GM18873 (cell line): ENCODE measurements at regions not wholly inside any gene's neighbourhood (a gene's known extent, or its start where the extent isn't known, plus 50 kb on each side); places are given as distances from the start of the nearest gene placed in this dataset.
"Not testable (repeated sequence)": the region's sequence is repeated elsewhere in the genome, so short reads cannot be mapped to it uniquely, and the experiment has no call there.

Experiments
- ATAC-seq: cut with Tn5 transposase; IDR thresholded peaks from one replicate; pipeline ENCODE4 v1.9.1; 2021; ENCODE audit warnings: mild to moderate bottlenecking, moderate library complexity, moderate number of reproducible peaks; ENCODE audit not compliant: unreplicated experiment, low FRiP score

DNA sequence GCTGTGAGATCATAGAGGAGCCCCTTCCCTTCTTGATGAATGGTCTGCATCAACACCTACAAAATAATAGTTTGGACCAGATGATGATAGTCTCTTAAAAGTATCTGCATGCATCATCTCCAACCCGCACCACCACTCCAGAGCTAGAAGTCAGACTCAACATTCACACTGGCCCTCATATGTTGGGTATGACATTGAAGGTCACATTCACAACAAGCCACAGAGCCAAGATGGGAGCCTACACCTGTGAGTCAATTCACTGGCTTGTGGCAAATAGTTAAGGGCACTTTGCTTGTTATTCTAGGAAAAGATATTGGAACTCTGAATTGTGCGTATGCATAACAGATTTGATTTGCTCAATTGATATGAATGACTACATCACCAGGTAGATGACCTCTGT lies 1197.9 kb downstream of the VRK1 start:
- no peak for ATAC-seq

DNA sequence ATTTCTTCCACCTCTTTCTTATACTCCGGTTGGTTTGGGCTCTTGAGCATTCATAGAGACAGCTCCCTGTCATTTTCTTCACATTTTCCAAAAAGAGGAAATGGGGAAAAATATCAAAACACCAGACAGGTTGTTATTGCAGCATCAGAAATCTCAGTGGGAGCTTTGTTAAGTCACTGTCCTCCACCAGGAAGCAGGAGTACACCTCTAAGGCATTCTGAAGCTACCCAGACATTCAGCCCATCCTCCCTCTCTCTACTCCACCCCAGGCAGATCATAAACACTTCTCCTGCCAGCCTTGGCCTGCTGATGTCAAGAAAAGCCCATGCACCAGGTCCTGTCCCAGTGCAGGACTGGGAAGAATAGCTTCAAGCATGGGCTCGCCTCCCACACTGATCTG lies 1198.3 kb downstream of the VRK1 start:
- ATAC-seq = no peak

DNA sequence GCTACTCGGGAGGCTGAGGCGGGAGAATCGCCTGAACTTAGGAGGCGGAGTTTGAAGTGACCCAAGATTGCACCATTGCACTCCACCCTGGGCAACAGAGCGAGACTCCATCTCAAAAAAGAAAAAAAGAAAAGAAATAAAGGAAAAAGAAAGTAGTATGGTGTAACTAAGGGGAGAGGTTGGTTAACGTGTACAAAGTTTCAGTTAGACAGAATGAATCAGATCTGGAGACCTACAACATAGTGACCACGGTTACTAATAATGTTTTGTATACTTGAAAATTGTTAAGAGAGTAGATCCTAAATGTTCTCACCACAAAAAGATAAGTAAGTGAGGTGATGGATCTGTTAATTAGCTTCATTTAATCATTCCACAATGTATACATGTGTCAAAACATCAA lies 1208.8 kb downstream of the VRK1 start:
- ATAC-seq = no peak

DNA sequence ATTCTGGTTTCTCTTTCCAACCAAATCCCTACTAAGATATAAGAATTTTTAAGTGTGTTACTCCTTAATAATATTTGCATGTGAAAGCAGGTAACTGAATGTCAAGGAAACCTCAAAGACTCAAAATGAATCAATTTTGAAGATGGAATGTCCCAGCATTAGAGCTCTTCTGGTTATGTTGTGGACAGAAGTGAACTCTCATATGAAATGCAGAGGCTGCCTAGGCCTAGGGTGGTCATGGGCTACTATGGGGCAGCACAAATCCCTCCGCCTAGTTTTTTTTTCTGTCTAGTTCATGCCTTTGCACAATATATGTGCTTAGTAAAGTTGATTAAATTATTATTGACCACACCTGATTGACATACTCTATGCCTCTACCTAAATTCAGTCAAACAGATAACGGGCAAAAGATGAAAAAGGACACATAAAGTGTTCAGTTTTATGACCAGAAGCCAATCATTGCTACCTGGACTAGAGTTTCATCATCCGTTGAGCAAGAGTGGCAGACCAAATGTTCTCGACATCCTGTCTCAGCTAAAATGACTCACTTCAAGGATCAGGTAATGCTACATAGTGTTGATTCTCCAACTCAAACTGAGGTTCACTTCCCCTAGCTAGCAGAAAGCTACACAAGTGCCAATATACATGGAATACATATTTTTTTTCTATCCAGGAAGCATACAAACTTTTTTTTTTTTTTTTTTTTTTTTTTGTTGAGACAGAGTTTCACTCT lies 1211.4 kb downstream of the VRK1 start:
- ATAC-seq = no peak

DNA sequence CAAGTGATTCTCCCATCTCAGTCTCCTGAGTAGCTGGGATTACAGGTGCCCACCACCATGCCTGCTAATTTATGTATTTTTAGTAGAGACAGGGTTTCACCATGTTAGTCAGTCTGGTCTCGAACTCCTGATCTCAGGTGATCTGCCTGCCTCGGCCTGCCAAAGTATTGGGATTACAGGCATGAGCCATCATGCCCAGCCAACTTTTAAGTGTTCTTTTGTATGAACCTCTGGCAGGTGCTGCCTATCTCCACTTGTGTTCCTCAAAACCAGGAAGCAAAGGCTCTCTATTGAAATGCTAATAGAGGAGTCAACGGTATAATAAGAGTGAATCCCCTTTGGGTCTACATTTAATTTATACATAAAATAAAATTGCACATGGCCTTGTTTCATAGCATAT lies 1212.0 kb downstream of the VRK1 start:
- ATAC-seq = not testable (repeated sequence)

DNA sequence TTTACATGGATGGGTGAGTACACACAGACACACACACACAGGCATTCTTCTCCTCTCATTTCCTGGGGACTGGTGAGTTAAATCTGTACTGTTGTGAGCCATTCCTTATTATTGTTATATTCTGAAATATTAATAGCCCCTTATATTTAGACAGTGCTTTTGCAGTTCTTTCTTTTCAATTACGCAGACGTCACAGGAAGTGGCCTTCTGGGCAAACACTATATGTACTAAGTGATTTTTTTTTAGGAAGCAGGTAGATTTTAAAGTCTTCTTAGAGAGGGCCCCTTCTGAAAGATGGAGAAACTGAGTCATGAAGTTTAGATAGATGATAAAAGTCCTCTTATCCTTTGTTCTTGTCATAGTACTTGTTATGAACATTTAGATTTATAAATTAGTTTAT lies 1213.6 kb downstream of the VRK1 start:
- no peak for ATAC-seq

DNA sequence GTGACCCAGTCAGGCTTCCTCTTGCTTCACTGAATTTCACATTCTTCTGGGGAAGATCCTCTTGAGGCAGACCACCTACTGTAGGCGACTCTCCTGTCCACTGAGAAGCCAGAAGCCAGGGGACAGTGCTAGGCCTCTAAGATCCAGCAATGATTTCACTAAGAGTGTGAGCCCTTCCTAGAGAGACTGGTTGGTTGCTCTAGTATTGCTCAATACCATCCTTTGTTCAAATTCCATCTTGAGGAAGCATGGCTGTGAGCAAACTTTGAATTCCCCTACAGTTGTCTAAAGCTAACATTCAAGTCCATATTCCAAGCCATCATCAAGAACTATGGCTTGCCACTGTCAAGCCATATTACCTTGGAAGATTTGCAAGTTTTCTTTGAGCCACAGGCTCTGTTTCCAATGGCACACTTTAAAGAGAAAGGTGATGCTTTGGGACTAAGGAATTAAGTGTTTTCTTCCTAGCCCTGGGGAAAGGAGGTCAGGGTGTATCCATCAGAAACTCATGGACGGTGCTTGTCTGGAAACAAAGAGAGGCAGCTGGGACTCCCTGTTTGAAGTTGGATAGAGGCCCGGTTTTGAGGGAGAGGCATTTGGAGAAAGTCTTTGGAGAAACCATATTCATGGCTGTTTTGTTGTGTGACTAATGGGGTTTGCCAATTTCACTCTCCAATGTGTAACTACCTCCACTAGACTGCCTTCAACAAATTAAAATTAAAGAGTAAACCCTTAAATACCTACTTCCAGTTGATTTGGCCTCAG lies 1217.9 kb downstream of the VRK1 start:
- ATAC-seq = no peak

DNA sequence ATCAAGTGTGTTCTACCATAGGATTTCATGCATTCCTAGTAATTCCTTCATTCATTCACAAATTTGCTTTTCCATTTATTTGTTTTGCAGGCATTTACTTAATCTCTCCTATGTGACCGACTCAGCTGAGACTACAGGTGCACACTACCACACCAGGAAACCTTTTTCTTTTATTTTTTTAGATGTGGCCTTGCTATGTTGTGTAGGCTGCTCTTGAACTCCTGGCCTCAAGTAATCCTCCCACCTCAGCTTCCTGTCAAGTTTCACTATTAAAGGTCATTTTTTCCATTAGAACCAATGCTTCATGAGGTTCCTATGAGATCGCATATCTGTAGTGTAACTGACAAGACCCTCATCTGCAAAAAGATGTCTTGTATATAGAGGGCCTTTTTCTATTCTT lies 1218.7 kb downstream of the VRK1 start:
- no peak for ATAC-seq

DNA sequence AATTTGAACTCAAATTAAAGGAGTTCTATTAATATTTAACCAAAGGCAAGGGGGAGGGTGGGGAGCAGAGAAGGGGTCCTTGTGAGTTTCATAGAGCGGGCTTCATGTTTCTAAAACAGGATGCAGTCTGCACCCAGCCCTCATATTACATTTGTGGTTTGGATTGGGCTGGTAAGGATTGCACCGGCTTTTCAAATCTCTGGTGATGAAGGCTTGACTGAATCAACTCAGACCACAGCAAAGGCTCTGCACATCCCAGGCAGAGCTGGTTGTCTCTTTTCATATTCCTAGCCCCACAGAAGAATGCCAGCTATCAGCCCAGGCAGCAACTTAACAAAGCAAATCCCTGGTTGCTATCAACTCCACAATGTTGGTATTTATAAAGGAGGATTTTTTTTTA lies 1221.4 kb downstream of the VRK1 start:
- ATAC-seq = no peak

DNA sequence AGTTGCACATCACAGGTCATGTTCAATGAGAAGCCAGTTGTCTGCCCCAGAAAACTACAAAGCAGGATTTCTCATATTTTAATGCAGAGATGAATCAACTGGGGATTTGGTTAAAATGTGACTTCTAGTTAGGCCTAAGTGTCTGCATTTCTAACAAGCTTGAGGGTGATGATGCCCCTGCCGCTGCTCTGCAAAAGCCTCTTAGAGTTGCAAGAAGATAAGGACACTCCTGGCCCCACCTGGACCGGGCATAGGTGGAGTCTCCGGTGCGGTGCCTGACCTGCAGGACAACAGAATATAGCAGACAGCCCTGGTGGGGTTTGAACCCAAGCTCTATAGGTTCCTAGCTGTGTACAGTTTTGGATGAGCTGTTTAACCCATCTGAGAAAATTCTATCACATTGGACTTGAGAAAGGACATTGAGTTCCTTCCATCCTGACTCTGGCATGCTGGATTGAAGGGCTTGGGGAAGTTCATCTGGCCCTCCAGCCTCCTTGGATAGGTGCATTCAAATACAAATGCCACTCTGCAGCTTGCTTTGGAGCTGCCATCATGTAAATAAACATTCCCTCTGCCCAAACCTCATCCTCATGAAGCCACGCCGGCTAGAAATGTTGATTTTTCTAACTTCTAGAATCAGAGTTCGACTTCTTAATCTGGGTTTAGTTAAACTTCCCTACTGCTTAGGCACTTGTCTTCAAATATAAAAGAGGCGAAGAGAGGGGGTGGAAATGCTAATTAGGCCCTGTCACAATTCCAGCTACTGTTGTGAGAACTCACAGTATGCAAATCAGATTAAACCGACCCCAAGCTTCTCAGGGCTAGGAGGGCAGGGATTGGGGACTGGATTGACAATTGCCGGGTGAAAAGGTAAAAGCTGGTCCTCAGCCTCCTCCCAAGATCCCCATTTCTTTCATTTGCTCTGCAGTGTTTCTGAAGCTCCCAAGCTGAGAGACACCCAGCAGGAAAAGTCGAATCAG lies 1225.6 kb downstream of the VRK1 start:
- ATAC-seq = no peak

DNA sequence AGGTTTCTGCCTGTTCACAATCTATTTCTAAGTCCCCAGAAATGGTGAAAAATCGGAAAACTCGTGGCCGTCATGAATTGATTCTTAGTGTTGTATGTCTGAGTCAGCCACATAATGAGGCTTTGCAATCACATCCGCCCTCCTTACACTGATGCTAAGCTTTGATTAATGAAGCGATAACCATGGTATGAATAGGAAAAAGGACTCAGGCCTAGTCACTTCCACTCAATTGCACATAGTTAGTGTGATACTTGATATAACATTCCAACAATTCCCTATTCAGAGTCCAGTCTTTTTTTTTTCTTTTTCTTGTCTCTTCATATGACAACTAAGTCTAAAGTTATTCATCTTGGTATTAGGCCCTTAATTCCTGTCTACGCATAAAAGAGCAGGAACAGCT lies 1231.0 kb downstream of the VRK1 start:
- no peak for ATAC-seq

DNA sequence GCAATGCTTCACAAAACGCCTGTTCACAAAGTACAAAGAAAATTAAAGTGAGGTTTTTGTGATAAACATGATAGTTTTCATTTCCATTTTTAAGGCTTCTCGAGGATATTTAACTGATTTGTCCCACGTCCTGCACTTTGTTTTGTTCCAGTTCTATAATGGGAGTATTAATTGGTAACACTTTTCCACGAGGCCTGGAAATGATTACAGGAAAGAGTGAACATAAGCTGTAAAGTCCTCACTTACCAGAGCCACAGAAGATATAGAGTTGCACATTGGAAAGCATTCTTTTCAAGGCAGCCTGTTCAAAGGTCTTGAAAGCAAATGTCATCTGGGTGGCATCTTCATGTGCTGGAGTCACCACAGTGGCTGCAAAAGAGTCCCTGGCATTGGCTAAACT lies 1236.6 kb downstream of the BCL11B start:
- no peak for ATAC-seq

DNA sequence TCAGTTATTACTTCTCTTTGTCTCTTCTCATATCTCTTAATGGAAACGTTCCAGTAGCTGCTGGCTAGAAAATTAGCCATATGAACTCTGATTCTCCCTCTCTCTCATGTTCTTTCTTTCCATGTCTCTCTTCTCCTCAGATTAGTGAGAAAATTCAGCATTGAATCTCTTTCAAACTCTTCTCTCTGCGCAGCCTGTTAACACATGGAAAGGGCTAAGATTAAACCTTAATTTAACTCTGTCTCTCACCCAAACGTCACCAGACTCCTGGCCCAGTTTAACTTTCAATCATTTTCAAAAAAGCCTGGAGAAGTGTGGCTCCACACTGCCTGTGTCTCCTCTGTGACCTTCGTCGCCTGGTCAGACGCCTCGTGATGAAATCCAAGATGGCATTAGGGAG lies 1234.2 kb downstream of the BCL11B start:
- no peak for ATAC-seq

DNA sequence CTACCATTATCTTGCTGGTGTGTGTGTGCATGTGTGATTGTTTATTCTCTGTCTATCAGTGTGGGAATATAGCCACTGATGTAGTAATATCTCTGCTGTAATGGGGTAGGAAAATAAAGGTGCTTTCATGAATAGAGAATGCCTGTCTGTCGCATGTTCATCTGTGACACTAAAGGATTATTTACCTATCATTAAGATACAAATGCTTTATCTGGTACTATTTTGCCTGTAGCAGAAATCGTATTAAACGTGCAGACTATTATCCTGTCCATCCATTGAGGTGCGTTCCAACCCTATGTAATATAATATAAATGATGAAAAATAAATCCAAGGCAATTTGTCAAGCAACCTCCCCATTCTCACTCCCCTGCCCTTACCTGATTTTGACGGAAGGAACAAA lies 1215.1 kb downstream of the BCL11B start:
- ATAC-seq = no peak

DNA sequence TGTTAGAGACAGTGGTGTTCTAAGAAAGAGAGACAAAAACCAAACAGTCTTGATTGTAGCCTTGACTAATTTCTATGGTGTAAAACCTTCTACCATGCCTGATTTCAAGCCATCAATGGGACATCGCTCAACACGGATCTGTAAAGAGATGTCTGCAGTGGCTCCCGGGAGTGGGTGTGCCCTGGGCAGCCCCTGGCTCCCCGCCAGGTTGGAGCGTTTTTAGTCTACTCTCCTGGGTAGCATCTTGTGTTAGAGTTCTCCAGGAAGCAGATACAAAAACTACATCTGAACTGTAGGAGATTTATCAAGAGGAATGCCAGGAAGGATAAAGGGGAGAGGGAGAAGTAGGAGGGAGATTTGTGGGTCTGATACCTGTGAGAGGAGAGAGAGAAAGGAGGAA lies 1212.9 kb downstream of the BCL11B start:
- no peak for ATAC-seq

DNA sequence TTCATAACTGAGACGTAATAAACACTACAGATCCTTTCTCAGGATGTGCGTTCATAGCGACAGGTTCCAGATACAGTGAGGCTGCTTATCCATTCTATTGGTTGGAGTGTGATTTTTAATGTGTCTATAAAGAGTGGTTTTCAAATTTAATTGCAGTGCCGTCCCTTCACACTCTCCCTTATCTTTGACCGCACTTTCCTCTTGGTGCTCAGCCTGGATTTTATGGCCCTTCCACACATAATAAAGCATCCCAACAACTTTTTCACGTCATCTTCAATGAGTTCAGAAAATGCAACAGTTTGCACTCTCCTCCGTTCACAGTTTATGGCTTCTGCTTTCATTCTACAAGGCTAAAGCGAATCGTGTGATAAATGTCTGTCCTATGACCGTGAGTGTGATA lies 1209.9 kb downstream of the BCL11B start:
- no peak for ATAC-seq

DNA sequence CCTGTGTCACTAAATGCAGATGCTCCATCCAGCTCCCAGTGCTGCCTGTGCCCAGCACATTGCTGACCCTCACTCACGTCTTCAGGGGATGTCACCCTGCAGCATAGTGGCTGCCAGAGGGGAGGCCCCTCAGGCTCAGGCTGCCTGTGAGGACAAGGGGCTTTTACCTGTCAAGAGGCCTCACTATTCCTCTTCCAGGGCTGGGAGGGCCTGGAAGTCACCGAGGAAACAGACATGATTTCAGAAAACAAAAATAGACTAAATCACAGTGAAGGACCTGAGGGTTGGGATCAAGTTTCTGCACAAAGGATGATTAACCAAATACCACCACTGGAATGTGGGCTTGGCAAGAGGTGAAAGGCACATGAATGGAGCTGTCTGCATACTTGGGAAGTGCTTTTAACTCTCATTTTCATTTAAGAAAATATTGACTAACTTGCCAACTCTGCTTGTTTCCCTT lies 1202.3 kb downstream of the BCL11B start:
- no peak for ATAC-seq

DNA sequence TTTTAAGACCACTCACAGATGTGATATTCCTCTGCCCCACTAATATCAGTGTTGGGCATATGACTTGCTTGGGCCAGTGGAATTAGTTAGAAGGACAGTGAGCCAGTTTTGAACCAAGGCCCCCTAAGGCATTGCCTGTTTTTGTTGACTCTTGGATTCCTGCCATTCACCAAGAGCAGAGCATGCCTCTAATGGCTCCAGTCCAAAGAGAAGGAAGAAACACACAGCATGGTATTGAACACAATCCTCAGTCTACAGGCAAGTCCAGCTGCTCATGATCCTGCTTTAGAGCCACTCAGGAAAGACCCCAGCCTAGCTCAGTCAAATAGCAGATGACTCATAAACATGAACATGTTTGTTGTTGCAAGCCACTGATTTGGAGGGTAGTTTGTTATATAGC lies 1201.5 kb downstream of the BCL11B start:
- ATAC-seq = no peak

DNA sequence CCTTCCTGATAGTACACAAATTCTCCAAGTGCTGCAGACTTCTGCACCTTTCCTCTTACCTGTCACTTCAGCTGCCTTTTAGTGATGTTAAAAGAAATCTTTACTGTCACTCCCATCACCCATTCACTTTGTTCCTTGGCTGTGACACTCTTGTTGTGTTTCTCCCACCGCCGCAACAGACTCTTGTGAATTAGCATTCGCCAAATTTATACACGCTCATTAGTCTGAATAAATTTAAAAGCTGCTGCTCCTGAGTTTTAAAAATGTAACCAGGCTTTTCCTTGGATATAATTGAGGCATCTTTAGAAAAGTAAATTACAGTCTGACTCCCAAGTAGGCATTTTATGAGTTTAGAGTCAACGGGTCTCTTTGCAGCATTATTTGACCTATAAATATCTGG lies 1197.9 kb downstream of the BCL11B start:
- no peak for ATAC-seq

DNA sequence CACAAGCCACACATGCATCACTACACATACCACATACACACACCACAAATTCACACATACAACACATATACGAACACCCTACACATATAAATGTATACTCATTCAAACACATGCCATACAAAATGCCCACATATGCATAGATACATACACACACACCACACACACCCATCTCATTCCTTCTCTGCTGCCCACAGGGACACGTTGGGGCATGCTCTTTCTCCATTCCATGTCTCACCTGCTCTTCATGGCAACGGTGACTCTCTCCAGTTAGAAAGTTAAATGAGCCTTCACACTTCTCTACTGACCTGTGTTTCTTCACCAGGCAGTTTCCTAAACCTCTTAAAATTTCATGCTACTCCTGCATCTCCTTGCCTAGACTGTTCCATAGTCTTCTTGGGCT lies 1194.8 kb downstream of the BCL11B start:
- ATAC-seq = no peak

DNA sequence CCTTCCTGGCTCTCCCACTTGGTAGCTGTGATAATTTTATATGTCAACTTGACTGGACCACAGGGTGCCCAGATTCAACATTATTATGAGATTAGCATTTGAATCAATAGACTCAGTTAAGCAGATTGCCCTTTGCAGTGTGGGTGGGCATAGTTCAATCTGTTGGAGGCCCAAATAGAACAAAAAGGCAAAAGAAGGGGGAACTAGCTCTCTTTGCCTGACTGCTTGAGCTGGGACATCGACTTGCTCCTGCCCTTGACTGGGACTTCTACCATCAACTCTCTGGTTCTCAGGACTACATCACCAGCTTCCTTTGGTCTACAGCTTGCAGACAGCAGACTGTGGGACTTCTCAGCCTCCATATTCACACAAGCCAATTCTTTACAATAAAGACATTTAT lies 1189.2 kb downstream of the BCL11B start:
- ATAC-seq = no peak
